ENCODE measurements at regions not wholly inside any gene's neighbourhood (a gene's known extent, or its start where the extent isn't known, plus 50 kb on each side); places are given as distances from the start of the nearest gene placed in this dataset.

DNA sequence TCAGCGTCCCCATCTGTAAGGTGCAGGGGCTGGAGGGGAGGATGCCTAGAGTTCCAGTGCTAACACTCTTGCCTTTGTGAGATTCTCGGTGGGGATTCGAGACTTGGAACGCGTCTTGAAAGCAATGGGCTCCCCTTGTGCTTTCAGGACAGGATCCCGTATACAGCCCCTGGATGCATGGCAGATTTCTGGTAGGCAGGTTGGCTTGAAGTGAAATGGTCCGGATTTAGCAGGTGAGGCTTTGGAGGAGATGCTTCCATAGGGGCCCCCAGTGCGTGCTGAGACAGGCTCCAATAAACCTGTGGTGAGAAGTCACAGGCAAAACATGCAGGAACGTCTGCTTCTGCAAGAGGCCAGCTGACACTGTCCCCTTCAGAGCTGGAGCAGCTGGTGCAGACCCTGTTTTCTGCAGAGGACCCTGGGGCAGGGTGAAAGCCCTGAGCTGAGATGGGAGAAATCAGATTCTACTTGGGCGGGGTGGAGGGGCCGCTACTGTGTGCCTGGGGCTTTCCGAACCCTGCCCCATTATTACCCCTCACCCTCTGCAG lies 270.4 kb downstream of the PTPRU start:
- no peak for ATAC-seq
- Histone ChIP-seq H3K4me1 (peaks cover 0 to 13% (median 0%) of the 10 kb centered on the region in 3 donors), H3K36me3 (no peaks in the 10 kb centered on the region), H3K27ac (no peak overlapping the region), H3K27me3 (peaks cover 43% of the 10 kb centered on the region), H3K4me3 (no peak overlapping the region), H3K9me3 (no peaks in the 10 kb centered on the region)
- 81 to 88% methylated on average over 3 to 6 of the region's 12 CpGs for WGBS, 2 donors (ENCODE audit: low coverage in 1 of 2)
- no peak for TF ChIP-seq POLR2AphosphoS5 (IDR thresholded peaks at IDR 0.05)
- TF ChIP-seq EP300 (IDR thresholded peaks at IDR 0.05): no peak
- no peak for TF ChIP-seq POLR2A (IDR thresholded peaks at IDR 0.05)
- TF ChIP-seq, protein P1, sequence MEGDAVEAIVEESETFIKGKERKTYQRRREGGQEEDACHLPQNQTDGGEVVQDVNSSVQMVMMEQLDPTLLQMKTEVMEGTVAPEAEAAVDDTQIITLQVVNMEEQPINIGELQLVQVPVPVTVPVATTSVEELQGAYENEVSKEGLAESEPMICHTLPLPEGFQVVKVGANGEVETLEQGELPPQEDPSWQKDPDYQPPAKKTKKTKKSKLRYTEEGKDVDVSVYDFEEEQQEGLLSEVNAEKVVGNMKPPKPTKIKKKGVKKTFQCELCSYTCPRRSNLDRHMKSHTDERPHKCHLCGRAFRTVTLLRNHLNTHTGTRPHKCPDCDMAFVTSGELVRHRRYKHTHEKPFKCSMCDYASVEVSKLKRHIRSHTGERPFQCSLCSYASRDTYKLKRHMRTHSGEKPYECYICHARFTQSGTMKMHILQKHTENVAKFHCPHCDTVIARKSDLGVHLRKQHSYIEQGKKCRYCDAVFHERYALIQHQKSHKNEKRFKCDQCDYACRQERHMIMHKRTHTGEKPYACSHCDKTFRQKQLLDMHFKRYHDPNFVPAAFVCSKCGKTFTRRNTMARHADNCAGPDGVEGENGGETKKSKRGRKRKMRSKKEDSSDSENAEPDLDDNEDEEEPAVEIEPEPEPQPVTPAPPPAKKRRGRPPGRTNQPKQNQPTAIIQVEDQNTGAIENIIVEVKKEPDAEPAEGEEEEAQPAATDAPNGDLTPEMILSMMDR (IDR thresholded peaks at IDR 0.05): no peak

DNA sequence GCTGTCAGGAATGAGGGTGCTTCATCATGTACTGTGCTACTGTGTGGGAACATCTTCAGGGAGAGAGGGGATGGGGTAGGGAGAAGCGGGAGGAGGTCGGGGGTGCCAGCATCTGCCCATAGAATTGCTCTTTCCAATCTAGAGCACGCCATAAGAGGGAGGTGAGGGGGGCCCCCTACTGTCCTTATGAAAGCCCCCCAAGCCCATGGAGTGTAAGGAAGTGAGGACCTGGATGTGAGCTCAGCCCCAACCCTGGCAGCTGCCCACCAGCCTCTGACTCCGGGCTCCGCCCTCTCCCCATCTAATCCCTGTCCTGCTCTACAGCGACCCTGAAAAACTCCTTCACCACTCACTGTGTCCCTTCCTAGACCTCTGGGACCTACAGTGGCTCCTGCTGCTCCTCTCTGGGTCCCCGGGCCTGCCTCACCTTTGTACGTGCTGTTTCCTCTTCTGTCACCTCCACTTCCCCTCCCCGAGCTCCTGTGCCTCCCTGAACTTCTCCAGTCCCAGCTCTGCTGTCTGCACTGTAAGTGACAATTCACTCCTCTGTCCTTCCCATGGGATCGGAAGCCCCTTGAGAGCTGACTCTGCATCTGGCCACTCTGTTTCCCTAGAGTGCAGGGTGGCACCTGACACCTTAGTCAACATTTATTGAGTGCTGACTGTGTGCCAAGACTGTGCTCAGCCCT lies 269.4 kb downstream of the PTPRU start:
- no peaks in the 10 kb centered on the region for H3K36me3 ChIP-seq
- H3K9me3 ChIP-seq: no peaks in the 10 kb centered on the region
- peaks cover 48% of the 10 kb centered on the region for H3K27me3 ChIP-seq
- peaks cover 0 to 13% (median 0%) of the 10 kb centered on the region in 3 donors for H3K4me1 ChIP-seq
- no peak for ATAC-seq
- TF ChIP-seq POLR2A (IDR thresholded peaks at IDR 0.05): no peak
- TF ChIP-seq POLR2AphosphoS5 (IDR thresholded peaks at IDR 0.05): no peak
- TF ChIP-seq EP300 (IDR thresholded peaks at IDR 0.05): no peak
- TF ChIP-seq, protein P1 (IDR thresholded peaks at IDR 0.05): no peak
- H3K4me3 ChIP-seq: no peak overlapping the region
- H3K27ac ChIP-seq: no peak overlapping the region
- 77 to 82% methylated on average over 3 to 8 of the region's 10 CpGs for WGBS, 2 donors (ENCODE audit: low coverage in 1 of 2)

DNA sequence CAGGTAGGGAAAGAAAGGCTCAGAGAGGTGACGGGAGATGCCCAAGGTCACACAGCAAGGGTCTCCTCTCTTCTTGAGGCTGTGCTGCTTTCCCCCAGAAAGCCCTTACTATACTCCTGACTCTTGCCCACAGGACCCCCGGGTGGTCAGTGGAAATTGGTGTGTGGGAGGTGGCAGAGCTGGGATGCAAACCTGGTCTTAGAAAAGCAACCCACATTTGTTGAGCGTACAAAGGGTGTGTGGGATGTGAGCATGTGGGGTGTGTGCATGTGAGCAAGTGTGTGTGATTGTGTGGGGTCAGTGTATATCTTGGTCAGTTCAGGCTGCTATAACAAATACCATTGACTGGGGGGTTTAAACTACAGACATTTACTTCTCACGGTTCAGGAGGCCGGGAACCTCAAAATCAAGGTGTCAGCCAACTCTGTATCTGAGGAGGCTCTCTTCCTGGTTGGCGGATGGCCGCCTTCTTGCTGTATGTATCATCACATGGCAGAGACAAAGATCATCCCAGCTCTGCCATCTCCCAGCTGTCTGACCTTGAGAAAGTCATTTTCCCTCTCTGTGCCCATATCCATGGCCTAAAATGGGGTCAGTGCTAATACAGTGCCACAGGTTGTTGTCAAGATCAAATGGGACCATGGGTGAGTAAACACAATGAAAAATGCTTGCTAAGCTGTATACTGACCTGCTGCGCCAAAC lies 268.5 kb downstream of the PTPRU start:
- Histone ChIP-seq H3K27me3 (peaks cover 54% of the 10 kb centered on the region), H3K4me3 (no peak overlapping the region), H3K36me3 (no peaks in the 10 kb centered on the region), H3K4me1 (peaks cover 0 to 13% (median 0%) of the 10 kb centered on the region in 3 donors), H3K27ac (no peak overlapping the region), H3K9me3 (no peaks in the 10 kb centered on the region)
- WGBS, 2 donors (ENCODE audit: low coverage in 1 of 2): 80 to 81% methylated on average over 1 to 7 of the region's 8 CpGs
- TF ChIP-seq POLR2AphosphoS5 (IDR thresholded peaks at IDR 0.05) (no peak), EP300 (IDR thresholded peaks at IDR 0.05) (no peak), POLR2A (IDR thresholded peaks at IDR 0.05) (no peak)
- TF ChIP-seq, protein P1 (IDR thresholded peaks at IDR 0.05): no peak
- ATAC-seq: no peak

DNA sequence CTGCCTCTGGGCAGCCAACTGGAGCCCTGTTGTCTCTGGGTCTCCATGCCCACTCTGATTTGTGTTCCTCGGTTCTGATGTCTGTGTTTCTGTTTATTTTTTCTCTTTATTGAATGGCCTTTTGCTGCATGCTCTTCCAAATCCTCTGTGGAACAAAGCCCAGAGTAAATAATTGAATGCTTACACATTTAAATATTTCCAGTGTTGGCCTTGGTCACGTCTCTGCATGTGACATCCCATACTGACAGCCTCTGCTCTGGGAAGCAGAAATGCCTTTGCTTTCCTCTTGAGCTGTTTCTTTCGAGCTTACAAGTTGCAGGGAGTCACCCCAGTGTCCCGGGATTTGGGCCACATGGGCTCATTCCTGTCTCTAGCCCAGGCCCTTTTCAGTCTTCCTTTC lies 267.9 kb downstream of the PTPRU start:
- TF ChIP-seq POLR2AphosphoS5 (IDR thresholded peaks at IDR 0.05) (no peak), POLR2A (IDR thresholded peaks at IDR 0.05) (no peak), EP300 (IDR thresholded peaks at IDR 0.05) (no peak)
- TF ChIP-seq, protein P1 (IDR thresholded peaks at IDR 0.05): no peak
- Histone ChIP-seq H3K27me3 (peaks cover 61% of the 10 kb centered on the region), H3K4me3 (no peak overlapping the region), H3K27ac (no peak overlapping the region), H3K36me3 (no peaks in the 10 kb centered on the region), H3K4me1 (peaks cover 0 to 13% (median 0%) of the 10 kb centered on the region in 3 donors), H3K9me3 (no peaks in the 10 kb centered on the region)
- no peak for ATAC-seq
- 6 to 10% methylated on average over 3 to 4 of the region's 4 CpGs for WGBS, 2 donors (ENCODE audit: low coverage in 1 of 2)
